ENCODE measurements at regions not wholly inside any gene's neighbourhood (a gene's known extent, or its start where the extent isn't known, plus 50 kb on each side); places are given as distances from the start of the nearest gene placed in this dataset.
"Not testable (repeated sequence)": the region's sequence is repeated elsewhere in the genome, so short reads cannot be mapped to it uniquely, and the experiment has no call there.

DNA sequence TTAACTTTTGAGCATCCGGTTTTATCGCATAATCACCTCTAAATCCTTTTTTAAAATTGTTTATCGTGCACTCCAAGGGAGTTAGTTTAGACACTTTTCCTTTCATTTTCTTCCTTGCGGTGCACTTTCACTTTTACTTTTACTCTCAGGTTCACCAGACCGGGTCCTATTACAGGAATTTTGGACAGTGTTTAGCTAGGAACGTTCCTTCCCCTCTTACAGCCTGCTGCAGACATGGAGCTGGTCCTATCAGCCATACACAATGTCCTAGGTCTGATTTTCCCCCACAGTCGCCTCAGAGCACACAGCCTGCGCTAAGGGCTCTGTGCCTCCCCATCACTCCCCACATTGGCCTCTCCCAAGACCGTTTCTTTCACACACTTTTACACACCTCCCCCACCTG, 103.9 kb downstream of the ALG10 start:
- TF ChIP-seq EZH2 (IDR thresholded peaks at IDR 0.05; ENCODE audit: borderline replicate concordance, low read length), result no peak
- no peaks in the 10 kb centered on the region for H3K9me3 ChIP-seq (ENCODE audit: low read length)
- H2AFZ ChIP-seq (ENCODE audit: low read length), result no peak overlapping the region
- H3F3A ChIP-seq (ENCODE audit: insufficient read depth, low read length), result no peaks in the 10 kb centered on the region
- no peak overlapping the region for H3K27ac ChIP-seq (ENCODE audit: low read depth, low read length, poor library complexity, severe bottlenecking)
- H3K27me3 ChIP-seq (ENCODE audit: insufficient read depth, low read length), result no peaks in the 10 kb centered on the region
- no peaks in the 10 kb centered on the region for H3K79me2 ChIP-seq (ENCODE audit: insufficient read depth, low read length)
- H3K9ac ChIP-seq (ENCODE audit: low read length), result no peak overlapping the region
- no peaks in the 10 kb centered on the region for H4K20me1 ChIP-seq (ENCODE audit: insufficient read depth, low read length)
- no peaks in the 10 kb centered on the region for H3K4me1 ChIP-seq (ENCODE audit: insufficient read depth, low read length, severe bottlenecking)
- H3K4me2 ChIP-seq (ENCODE audit: low read length), result peak overlapping the region; percentile 11; the same call in 1 of the 2 replicates
- no peaks in the 10 kb centered on the region for H3K9me2 ChIP-seq (ENCODE audit: low read depth, low read length)
- no peaks in the 10 kb centered on the region for H3K36me3 ChIP-seq (ENCODE audit: insufficient read depth, low read length)
- no peak overlapping the region for H3K4me3 ChIP-seq (ENCODE audit: low read depth, low read length, poor library complexity, severe bottlenecking)

DNA sequence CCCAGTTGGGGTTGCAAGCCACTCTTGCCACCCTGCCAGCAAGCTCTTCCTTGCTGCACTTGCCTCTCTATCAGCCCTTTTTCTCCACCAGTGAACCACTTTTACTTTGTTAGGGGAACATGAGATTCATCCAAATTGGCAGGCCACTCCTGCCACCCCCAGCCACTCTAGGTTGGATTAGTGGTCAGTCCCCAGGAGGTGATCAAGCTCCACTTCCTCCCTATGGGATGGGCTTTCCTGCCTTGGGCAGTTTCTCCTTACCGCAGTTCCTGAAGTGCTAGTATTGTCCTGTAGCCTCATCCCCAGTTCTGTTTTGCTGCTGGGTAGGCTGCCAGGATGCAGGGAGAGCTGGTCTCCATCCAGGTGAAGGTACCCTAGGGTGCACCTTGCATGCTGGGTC, 104.5 kb downstream of the ALG10 start:
- Histone ChIP-seq H3K9me3 (ENCODE audit: low read length) (no peaks in the 10 kb centered on the region), H4K20me1 (ENCODE audit: insufficient read depth, low read length) (no peaks in the 10 kb centered on the region), H3K4me1 (ENCODE audit: insufficient read depth, low read length, severe bottlenecking) (no peaks in the 10 kb centered on the region), H3K36me3 (ENCODE audit: insufficient read depth, low read length) (no peaks in the 10 kb centered on the region), H3K9me2 (ENCODE audit: low read depth, low read length) (no peaks in the 10 kb centered on the region), H3K27ac (ENCODE audit: low read depth, low read length, poor library complexity, severe bottlenecking) (no peak overlapping the region), H2AFZ (ENCODE audit: low read length) (no peak overlapping the region), H3K79me2 (ENCODE audit: insufficient read depth, low read length) (no peaks in the 10 kb centered on the region), H3K27me3 (ENCODE audit: insufficient read depth, low read length) (no peaks in the 10 kb centered on the region), H3F3A (ENCODE audit: insufficient read depth, low read length) (no peaks in the 10 kb centered on the region), H3K4me3 (ENCODE audit: low read depth, low read length, poor library complexity, severe bottlenecking) (no peak overlapping the region), H3K9ac (ENCODE audit: low read length) (no peak overlapping the region), H3K4me2 (ENCODE audit: low read length) (no peak overlapping the region)
- TF ChIP-seq EZH2 (IDR thresholded peaks at IDR 0.05; ENCODE audit: borderline replicate concordance, low read length), result no peak
- TF ChIP-seq CTCF (IDR thresholded peaks at IDR 0.05; ENCODE audit: low read length), result no peak

DNA sequence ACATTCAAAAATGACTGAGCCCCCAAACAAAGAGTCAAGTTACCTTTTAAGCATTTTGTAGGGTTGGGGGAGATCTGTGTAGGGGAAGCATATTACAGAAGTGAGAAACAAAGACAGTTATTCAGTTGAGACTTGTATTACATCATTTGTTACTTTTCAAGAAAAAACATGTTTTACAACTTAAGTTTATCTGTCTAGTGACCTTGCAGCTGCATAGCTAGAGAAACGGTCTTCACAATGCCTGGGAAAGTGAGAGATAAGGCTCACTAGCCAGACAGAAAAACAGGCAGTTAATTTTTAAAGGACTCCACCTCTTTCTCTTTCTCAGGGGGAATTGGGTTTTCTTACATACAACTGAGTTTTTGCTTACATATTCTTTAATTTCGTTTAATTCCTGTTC, 105.1 kb downstream of the ALG10 start:
- H3K9ac ChIP-seq (ENCODE audit: low read length); H3K79me2 ChIP-seq (ENCODE audit: insufficient read depth, low read length); H2AFZ ChIP-seq (ENCODE audit: low read length); H3K4me2 ChIP-seq (ENCODE audit: low read length); H3F3A ChIP-seq (ENCODE audit: insufficient read depth, low read length); H3K27me3 ChIP-seq (ENCODE audit: insufficient read depth, low read length); H3K9me2 ChIP-seq (ENCODE audit: low read depth, low read length); H3K4me3 ChIP-seq (ENCODE audit: low read depth, low read length, poor library complexity, severe bottlenecking); H4K20me1 ChIP-seq (ENCODE audit: insufficient read depth, low read length); H3K27ac ChIP-seq (ENCODE audit: low read depth, low read length, poor library complexity, severe bottlenecking); H3K36me3 ChIP-seq (ENCODE audit: insufficient read depth, low read length); H3K9me3 ChIP-seq (ENCODE audit: low read length); H3K4me1 ChIP-seq (ENCODE audit: insufficient read depth, low read length, severe bottlenecking): not testable (repeated sequence)

DNA sequence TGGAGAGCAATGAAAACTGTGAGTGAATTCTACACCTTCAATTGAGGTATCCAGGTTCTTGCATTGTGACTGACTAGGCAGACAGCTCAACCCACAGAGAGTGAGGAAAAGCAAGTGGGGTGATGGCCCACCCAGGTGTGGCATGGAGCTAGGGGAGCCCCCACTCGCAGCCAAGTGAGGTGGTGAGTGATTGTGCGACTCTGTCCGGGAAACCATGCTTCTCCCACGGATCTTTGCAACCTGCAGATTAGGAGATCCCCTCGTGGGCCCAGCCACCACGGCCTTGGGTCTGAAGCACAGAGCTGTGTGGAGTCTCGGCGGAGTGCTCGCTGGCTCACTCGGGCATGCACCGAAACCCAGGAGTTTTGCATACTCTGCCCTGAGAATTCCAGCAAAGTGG, 120.1 kb downstream of the ALG10 start:
- Histone ChIP-seq H3K9me2 (ENCODE audit: low read depth, low read length) (no peaks in the 10 kb centered on the region), H3K4me1 (ENCODE audit: insufficient read depth, low read length, severe bottlenecking) (no peaks in the 10 kb centered on the region), H3K9me3 (ENCODE audit: low read length) (no peaks in the 10 kb centered on the region), H3K36me3 (ENCODE audit: insufficient read depth, low read length) (no peaks in the 10 kb centered on the region), H3K9ac (ENCODE audit: low read length) (no peak overlapping the region), H3K79me2 (ENCODE audit: insufficient read depth, low read length) (no peaks in the 10 kb centered on the region), H2AFZ (ENCODE audit: low read length) (no peak overlapping the region), H3K27ac (ENCODE audit: low read depth, low read length, poor library complexity, severe bottlenecking) (no peak overlapping the region), H4K20me1 (ENCODE audit: insufficient read depth, low read length) (no peaks in the 10 kb centered on the region), H3F3A (ENCODE audit: insufficient read depth, low read length) (no peaks in the 10 kb centered on the region), H3K27me3 (ENCODE audit: insufficient read depth, low read length) (no peaks in the 10 kb centered on the region), H3K4me2 (ENCODE audit: low read length) (no peak overlapping the region), H3K4me3 (ENCODE audit: low read depth, low read length, poor library complexity, severe bottlenecking) (no peak overlapping the region)
- TF ChIP-seq EZH2 (IDR thresholded peaks at IDR 0.05; ENCODE audit: borderline replicate concordance, low read length) (no peak), CTCF (IDR thresholded peaks at IDR 0.05; ENCODE audit: low read length) (no peak)
